ENCODE measurements at regions not wholly inside any gene's neighbourhood (a gene's known extent, or its start where the extent isn't known, plus 50 kb on each side); places are given as distances from the start of the nearest gene placed in this dataset.

GRCh38 chr16:59048876-59049275, 314.8 kb upstream of the GOT2 start:
- intact Hi-C loops (cut with DNase I): no loop called here
- H3K27ac ChIP-seq: no peak overlapping the region
- H3K4me1 ChIP-seq (replicated peaks): no peaks in the 10 kb centered on the region
- no peaks in the 10 kb centered on the region for H3K27me3 ChIP-seq (replicated peaks; ENCODE audit: insufficient read depth)
- H3K4me3 ChIP-seq: no peak overlapping the region
- DNase-seq (ENCODE audit: low spot score): no peak
- WGBS: 36% methylated on average over 3 of the region's 3 CpGs
- TF ChIP-seq CTCF (IDR thresholded peaks at IDR 0.05) (no peak), POLR2A (IDR thresholded peaks at IDR 0.05) (no peak), POLR2AphosphoS5 (IDR thresholded peaks at IDR 0.05) (no peak)
- no peaks in the 10 kb centered on the region for H3K36me3 ChIP-seq
- H3K9me3 ChIP-seq: no peaks in the 10 kb centered on the region

GRCh38 chr16:59047114-59047513, 313.0 kb upstream of the GOT2 start:
- Histone ChIP-seq H3K27me3 (replicated peaks; ENCODE audit: insufficient read depth) (no peaks in the 10 kb centered on the region), H3K36me3 (no peaks in the 10 kb centered on the region), H3K4me3 (no peak overlapping the region), H3K9me3 (no peaks in the 10 kb centered on the region), H3K27ac (no peak overlapping the region), H3K4me1 (replicated peaks) (no peaks in the 10 kb centered on the region)
- intact Hi-C loops (cut with DNase I): no loop called here
- WGBS: 47% methylated on average over 4 of the region's 4 CpGs
- DNase-seq (ENCODE audit: low spot score): no peak
- TF ChIP-seq CTCF (IDR thresholded peaks at IDR 0.05) (no peak), POLR2A (IDR thresholded peaks at IDR 0.05) (no peak), POLR2AphosphoS5 (IDR thresholded peaks at IDR 0.05) (no peak)

GRCh38 chr16:59046335-59046734, 312.2 kb upstream of the GOT2 start:
- WGBS: 85% methylated on average over 4 of the region's 4 CpGs
- H3K27me3 ChIP-seq (replicated peaks; ENCODE audit: insufficient read depth): no peaks in the 10 kb centered on the region
- no peak for DNase-seq (ENCODE audit: low spot score)
- TF ChIP-seq POLR2A (IDR thresholded peaks at IDR 0.05): no peak
- TF ChIP-seq CTCF (IDR thresholded peaks at IDR 0.05): no peak
- TF ChIP-seq POLR2AphosphoS5 (IDR thresholded peaks at IDR 0.05): no peak
- no peak overlapping the region for H3K4me3 ChIP-seq
- H3K9me3 ChIP-seq: no peaks in the 10 kb centered on the region
- H3K27ac ChIP-seq: no peak overlapping the region
- intact Hi-C loops (cut with DNase I): no loop called here
- no peaks in the 10 kb centered on the region for H3K36me3 ChIP-seq
- H3K4me1 ChIP-seq (replicated peaks): no peaks in the 10 kb centered on the region

- H3K27me3 ChIP-seq (replicated peaks; ENCODE audit: insufficient read depth): no peaks in the 10 kb centered on the region
- DNase-seq (ENCODE audit: low spot score): no peak
- no peaks in the 10 kb centered on the region for H3K4me1 ChIP-seq (replicated peaks)
- no peaks in the 10 kb centered on the region for H3K36me3 ChIP-seq
- no peak overlapping the region for H3K4me3 ChIP-seq
- intact Hi-C loops (cut with DNase I): no loop called here
- WGBS: 79% methylated on average over 4 of the region's 4 CpGs
- no peak for TF ChIP-seq POLR2A (IDR thresholded peaks at IDR 0.05)
- no peaks in the 10 kb centered on the region for H3K9me3 ChIP-seq
- no peak overlapping the region for H3K27ac ChIP-seq
Measured at GRCh38 chr16:59045501-59045900, 311.4 kb upstream of the GOT2 start.

- H3K4me1 ChIP-seq (replicated peaks): no peaks in the 10 kb centered on the region
- no peak overlapping the region for H3K4me3 ChIP-seq
- H3K27me3 ChIP-seq (replicated peaks; ENCODE audit: insufficient read depth): no peaks in the 10 kb centered on the region
- no peak for DNase-seq (ENCODE audit: low spot score)
- H3K36me3 ChIP-seq: no peaks in the 10 kb centered on the region
- intact Hi-C loops (cut with DNase I): no loop called here
- H3K27ac ChIP-seq: no peak overlapping the region
- TF ChIP-seq POLR2AphosphoS5 (IDR thresholded peaks at IDR 0.05) (no peak), POLR2A (IDR thresholded peaks at IDR 0.05) (no peak), CTCF (IDR thresholded peaks at IDR 0.05) (no peak)
- H3K9me3 ChIP-seq: no peaks in the 10 kb centered on the region
Measured at GRCh38 chr16:59044616-59045015, 310.5 kb upstream of the GOT2 start.

All from prostate gland (tissue), 2 donors.